Stimulated activated CD4-positive, alpha-beta T cell treated with anti-CD3 and anti-CD28 coated beads, TNF-alpha, amount 100 ng/mL, for 4 hours (primary cell): ENCODE measurements at regions not wholly inside any gene's neighbourhood (a gene's known extent, or its start where the extent isn't known, plus 50 kb on each side); places are given as distances from the start of the nearest gene placed in this dataset.
"Not testable (repeated sequence)": the region's sequence is repeated elsewhere in the genome, so short reads cannot be mapped to it uniquely, and the experiment has no call there.

Source experiments
- DNase-seq, 3 experiments: peaks; one replicate each; pipeline ENCODE4 v3.0.0-alpha.2; 2020; ENCODE audit warnings: low read depth in 3 of 3

GRCh38 chr6:130494729-130495128, 128.9 kb downstream of the TMEM200A start:
- DNase-seq: no peak

- no peak for DNase-seq
Measured at GRCh38 chr6:130500693-130501092, 134.9 kb downstream of the TMEM200A start.

GRCh38 chr6:130503146-130503545, 137.3 kb downstream of the TMEM200A start:
- DNase-seq: no peak

GRCh38 chr6:130505808-130506598, 140.2 kb downstream of the TMEM200A start:
- DNase-seq: no peak

GRCh38 chr6:130507005-130507665, 141.3 kb downstream of the TMEM200A start:
- DNase-seq: not testable (repeated sequence)

- DNase-seq: no peak
Measured at GRCh38 chr6:130507666-130508028, 141.8 kb downstream of the TMEM200A start.

GRCh38 chr6:130513770-130514169, 148.0 kb downstream of the TMEM200A start:
- DNase-seq: peak in 1 of 3 experiments; percentile 26

GRCh38 chr6:130514712-130515111, 148.9 kb downstream of the TMEM200A start:
- DNase-seq: no peak

- DNase-seq: no peak
Measured at GRCh38 chr6:130515306-130515705, 149.5 kb downstream of the TMEM200A start.

GRCh38 chr6:130516604-130517003, 150.8 kb downstream of the TMEM200A start:
- no peak for DNase-seq

- no peak for DNase-seq
Measured at GRCh38 chr6:130517444-130517931, 151.7 kb downstream of the TMEM200A start.

GRCh38 chr6:130518588-130518987, 152.8 kb downstream of the TMEM200A start:
- DNase-seq: no peak

GRCh38 chr6:130520221-130520620, 154.4 kb downstream of the TMEM200A start:
- no peak for DNase-seq

- DNase-seq: no peak
Measured at GRCh38 chr6:130520801-130521200, 155.0 kb downstream of the TMEM200A start.

- no peak for DNase-seq
Measured at GRCh38 chr6:130524552-130524951, 158.7 kb downstream of the TMEM200A start.

- no peak for DNase-seq
Measured at GRCh38 chr6:130525408-130525807, 159.6 kb downstream of the TMEM200A start.

- no peak for DNase-seq
Measured at GRCh38 chr6:130526466-130526865, 160.6 kb downstream of the TMEM200A start.

- DNase-seq: no peak
Measured at GRCh38 chr6:130527173-130527572, 161.4 kb downstream of the TMEM200A start.

GRCh38 chr6:130529569-130530149, 163.8 kb downstream of the TMEM200A start:
- DNase-seq: no peak

- DNase-seq: no peak
Measured at GRCh38 chr6:130534627-130535026, 168.8 kb downstream of the TMEM200A start.

GRCh38 chr6:130535242-130535641, 169.4 kb downstream of the TMEM200A start:
- no peak for DNase-seq

GRCh38 chr6:130537447-130537846, 171.6 kb downstream of the TMEM200A start:
- DNase-seq: no peak

GRCh38 chr6:130547723-130548122, 181.9 kb downstream of the TMEM200A start:
- DNase-seq: no peak
